ENCODE measurements at regions not wholly inside any gene's neighbourhood (a gene's known extent, or its start where the extent isn't known, plus 50 kb on each side); places are given as distances from the start of the nearest gene placed in this dataset.

DNA sequence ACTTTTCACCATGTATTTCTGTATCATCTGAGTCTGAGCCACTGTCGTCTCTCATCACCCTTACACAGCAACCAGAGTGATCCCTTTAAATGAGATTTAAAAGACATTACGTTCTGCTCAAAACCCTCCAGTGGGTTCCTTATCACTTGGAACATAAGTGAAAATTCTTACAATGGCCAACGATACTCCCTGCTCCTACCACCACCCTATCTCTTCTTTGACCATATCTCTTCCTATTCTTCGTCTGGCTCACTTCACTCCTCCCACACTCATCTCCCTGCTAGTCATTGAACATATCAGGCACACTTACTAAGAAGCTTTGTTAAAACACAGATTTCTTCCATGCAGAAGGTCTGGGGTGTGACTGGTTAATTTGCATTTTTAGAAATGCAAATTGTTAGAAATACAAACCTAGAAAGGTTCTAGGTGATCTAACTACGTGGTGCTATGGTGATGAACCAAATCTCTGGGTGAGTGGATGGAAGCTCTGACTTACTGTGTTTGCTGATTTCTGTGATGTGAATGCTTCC lies 166.6 kb upstream of the CD180 start:
- TF ChIP-seq YY1 (tag by site-specific recombination; IDR thresholded peaks at IDR 0.05) = no peak
- TF ChIP-seq, protein P1, sequence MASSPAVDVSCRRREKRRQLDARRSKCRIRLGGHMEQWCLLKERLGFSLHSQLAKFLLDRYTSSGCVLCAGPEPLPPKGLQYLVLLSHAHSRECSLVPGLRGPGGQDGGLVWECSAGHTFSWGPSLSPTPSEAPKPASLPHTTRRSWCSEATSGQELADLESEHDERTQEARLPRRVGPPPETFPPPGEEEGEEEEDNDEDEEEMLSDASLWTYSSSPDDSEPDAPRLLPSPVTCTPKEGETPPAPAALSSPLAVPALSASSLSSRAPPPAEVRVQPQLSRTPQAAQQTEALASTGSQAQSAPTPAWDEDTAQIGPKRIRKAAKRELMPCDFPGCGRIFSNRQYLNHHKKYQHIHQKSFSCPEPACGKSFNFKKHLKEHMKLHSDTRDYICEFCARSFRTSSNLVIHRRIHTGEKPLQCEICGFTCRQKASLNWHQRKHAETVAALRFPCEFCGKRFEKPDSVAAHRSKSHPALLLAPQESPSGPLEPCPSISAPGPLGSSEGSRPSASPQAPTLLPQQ (tag by site-specific recombination; IDR thresholded peaks at IDR 0.05) = no peak
- TF ChIP-seq ZNF121 (tag by site-specific recombination; IDR thresholded peaks at IDR 0.05) = no peak
- TF ChIP-seq, protein P2, sequence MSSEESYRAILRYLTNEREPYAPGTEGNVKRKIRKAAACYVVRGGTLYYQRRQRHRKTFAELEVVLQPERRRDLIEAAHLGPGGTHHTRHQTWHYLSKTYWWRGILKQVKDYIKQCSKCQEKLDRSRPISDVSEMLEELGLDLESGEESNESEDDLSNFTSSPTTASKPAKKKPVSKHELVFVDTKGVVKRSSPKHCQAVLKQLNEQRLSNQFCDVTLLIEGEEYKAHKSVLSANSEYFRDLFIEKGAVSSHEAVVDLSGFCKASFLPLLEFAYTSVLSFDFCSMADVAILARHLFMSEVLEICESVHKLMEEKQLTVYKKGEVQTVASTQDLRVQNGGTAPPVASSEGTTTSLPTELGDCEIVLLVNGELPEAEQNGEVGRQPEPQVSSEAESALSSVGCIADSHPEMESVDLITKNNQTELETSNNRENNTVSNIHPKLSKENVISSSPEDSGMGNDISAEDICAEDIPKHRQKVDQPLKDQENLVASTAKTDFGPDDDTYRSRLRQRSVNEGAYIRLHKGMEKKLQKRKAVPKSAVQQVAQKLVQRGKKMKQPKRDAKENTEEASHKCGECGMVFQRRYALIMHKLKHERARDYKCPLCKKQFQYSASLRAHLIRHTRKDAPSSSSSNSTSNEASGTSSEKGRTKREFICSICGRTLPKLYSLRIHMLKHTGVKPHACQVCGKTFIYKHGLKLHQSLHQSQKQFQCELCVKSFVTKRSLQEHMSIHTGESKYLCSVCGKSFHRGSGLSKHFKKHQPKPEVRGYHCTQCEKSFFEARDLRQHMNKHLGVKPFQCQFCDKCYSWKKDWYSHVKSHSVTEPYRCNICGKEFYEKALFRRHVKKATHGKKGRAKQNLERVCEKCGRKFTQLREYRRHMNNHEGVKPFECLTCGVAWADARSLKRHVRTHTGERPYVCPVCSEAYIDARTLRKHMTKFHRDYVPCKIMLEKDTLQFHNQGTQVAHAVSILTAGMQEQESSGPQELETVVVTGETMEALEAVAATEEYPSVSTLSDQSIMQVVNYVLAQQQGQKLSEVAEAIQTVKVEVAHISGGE (tag by site-specific recombination; conservative IDR thresholded peaks at IDR 0.05; ENCODE audit: low read depth) = no peak
- TF ChIP-seq KLF10 (tag by site-specific recombination; IDR thresholded peaks at IDR 0.05) = no peak
- TF ChIP-seq, protein P3, sequence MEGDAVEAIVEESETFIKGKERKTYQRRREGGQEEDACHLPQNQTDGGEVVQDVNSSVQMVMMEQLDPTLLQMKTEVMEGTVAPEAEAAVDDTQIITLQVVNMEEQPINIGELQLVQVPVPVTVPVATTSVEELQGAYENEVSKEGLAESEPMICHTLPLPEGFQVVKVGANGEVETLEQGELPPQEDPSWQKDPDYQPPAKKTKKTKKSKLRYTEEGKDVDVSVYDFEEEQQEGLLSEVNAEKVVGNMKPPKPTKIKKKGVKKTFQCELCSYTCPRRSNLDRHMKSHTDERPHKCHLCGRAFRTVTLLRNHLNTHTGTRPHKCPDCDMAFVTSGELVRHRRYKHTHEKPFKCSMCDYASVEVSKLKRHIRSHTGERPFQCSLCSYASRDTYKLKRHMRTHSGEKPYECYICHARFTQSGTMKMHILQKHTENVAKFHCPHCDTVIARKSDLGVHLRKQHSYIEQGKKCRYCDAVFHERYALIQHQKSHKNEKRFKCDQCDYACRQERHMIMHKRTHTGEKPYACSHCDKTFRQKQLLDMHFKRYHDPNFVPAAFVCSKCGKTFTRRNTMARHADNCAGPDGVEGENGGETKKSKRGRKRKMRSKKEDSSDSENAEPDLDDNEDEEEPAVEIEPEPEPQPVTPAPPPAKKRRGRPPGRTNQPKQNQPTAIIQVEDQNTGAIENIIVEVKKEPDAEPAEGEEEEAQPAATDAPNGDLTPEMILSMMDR (tag by site-specific recombination; IDR thresholded peaks at IDR 0.05) = no peak
- no peak for TF ChIP-seq MEIS1 (CRISPR knock-in tag; IDR thresholded peaks at IDR 0.05; ENCODE audit: borderline replicate concordance)
- TF ChIP-seq, protein P4, sequence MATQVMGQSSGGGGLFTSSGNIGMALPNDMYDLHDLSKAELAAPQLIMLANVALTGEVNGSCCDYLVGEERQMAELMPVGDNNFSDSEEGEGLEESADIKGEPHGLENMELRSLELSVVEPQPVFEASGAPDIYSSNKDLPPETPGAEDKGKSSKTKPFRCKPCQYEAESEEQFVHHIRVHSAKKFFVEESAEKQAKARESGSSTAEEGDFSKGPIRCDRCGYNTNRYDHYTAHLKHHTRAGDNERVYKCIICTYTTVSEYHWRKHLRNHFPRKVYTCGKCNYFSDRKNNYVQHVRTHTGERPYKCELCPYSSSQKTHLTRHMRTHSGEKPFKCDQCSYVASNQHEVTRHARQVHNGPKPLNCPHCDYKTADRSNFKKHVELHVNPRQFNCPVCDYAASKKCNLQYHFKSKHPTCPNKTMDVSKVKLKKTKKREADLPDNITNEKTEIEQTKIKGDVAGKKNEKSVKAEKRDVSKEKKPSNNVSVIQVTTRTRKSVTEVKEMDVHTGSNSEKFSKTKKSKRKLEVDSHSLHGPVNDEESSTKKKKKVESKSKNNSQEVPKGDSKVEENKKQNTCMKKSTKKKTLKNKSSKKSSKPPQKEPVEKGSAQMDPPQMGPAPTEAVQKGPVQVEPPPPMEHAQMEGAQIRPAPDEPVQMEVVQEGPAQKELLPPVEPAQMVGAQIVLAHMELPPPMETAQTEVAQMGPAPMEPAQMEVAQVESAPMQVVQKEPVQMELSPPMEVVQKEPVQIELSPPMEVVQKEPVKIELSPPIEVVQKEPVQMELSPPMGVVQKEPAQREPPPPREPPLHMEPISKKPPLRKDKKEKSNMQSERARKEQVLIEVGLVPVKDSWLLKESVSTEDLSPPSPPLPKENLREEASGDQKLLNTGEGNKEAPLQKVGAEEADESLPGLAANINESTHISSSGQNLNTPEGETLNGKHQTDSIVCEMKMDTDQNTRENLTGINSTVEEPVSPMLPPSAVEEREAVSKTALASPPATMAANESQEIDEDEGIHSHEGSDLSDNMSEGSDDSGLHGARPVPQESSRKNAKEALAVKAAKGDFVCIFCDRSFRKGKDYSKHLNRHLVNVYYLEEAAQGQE (tag by site-specific recombination; IDR thresholded peaks at IDR 0.05) = no peak
- no peak for TF ChIP-seq PRDM1 (tag by site-specific recombination; IDR thresholded peaks at IDR 0.05)
- TF ChIP-seq, protein P5, sequence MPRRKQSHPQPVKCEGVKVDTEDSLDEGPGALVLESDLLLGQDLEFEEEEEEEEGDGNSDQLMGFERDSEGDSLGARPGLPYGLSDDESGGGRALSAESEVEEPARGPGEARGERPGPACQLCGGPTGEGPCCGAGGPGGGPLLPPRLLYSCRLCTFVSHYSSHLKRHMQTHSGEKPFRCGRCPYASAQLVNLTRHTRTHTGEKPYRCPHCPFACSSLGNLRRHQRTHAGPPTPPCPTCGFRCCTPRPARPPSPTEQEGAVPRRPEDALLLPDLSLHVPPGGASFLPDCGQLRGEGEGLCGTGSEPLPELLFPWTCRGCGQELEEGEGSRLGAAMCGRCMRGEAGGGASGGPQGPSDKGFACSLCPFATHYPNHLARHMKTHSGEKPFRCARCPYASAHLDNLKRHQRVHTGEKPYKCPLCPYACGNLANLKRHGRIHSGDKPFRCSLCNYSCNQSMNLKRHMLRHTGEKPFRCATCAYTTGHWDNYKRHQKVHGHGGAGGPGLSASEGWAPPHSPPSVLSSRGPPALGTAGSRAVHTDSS (tag by site-specific recombination; IDR thresholded peaks at IDR 0.05) = no peak

All from HEK293 (cell line).